GM12878 (cell line): ENCODE measurements at regions not wholly inside any gene's neighbourhood (a gene's known extent, or its start where the extent isn't known, plus 50 kb on each side); places are given as distances from the start of the nearest gene placed in this dataset.

Experiments
- ATAC-seq: fragments of 200-7000 bp; cut with Tn5 transposase; 3 replicates; pipeline ENCODE4 v1.9.1; 2020; ENCODE audit warnings: mild to moderate bottlenecking, moderate library complexity
- BruUV-seq: library from RNA; stranded (reverse); fragments of 400-500 nt; replicated peaks from 2 replicates; lab custom pipeline; 2021; lab: Mats Ljungman, UMichigan
- CTCF ChIA-PET: fragments of 300-600 bp; sonication (Branson Sonifier 250); formaldehyde crosslinking; extraction: SDS; loops from one replicate; lab custom pipeline; 2021; ENCODE audit warnings: inconsistent platforms; lab: Yijun Ruan, JAX
- POLR2A ChIA-PET: fragments of 350-600 bp; formaldehyde crosslinking; extraction: SDS; loops from one replicate; lab custom pipeline; 2021; ENCODE audit warnings: inconsistent platforms; lab: Charles Lee
- RAD21 ChIA-PET: fragments of 300-600 bp; sonication (Branson Sonifier 250); formaldehyde crosslinking; loops from one replicate; lab custom pipeline; 2023; ENCODE audit warnings: antibody characterized with exemption; ENCODE audit not compliant: unreplicated experiment; lab: Charles Lee
- SMC1A ChIA-PET: fragments of 300-600 bp; sonication (Branson Sonifier 250); formaldehyde crosslinking; loops from one replicate; lab custom pipeline; 2023; ENCODE audit not compliant: unreplicated experiment, uncharacterized antibody; lab: Charles Lee
- DNase-seq: peaks from one replicate; pipeline ENCODE4 v3.0.0-alpha.2; 2011; ENCODE audit warnings: low read depth, low spot score
- FAIRE-seq: peaks from 3 replicates; lab custom pipeline; 2011; peaks lifted over from hg19 to GRCh38; lab: Jason Lieb, UNC
- H2AFZ ChIP-seq: 2 replicates; pipeline ENCODE4 v1.6.0; 2011; ENCODE audit warnings: low read depth, low read length, control low read depth; ENCODE audit not compliant: control insufficient read depth
- H3K27ac ChIP-seq: 2 replicates; pipeline ENCODE4 v1.5.1; 2011; ENCODE audit warnings: control low read depth; ENCODE audit not compliant: control insufficient read depth, insufficient read depth
- H3K27me3 ChIP-seq, 2 experiments: replicated peaks in 1 of 2; 2 replicates each; pipeline versions ENCODE4 v1.6.0 to v1.6.1; 2011; ENCODE audit warnings: low read length in 1 of 2; ENCODE audit not compliant: control insufficient read depth in 2 of 2, insufficient read depth in 2 of 2
- H3K36me3 ChIP-seq, 2 experiments: 2 replicates each; pipeline ENCODE4 v1.5.1; 2011; ENCODE audit warnings: low read length in 1 of 2; ENCODE audit not compliant: control insufficient read depth in 2 of 2, insufficient read depth in 2 of 2
- H3K4me1 ChIP-seq: 2 replicates; pipeline ENCODE4 v1.6.1; 2011; ENCODE audit warnings: mild to moderate bottlenecking, low read length, moderate library complexity, mixed read lengths; ENCODE audit not compliant: control insufficient read depth, insufficient read depth
- H3K4me2 ChIP-seq: 2 replicates; pipeline ENCODE4 v1.6.0; 2011; ENCODE audit warnings: control low read depth; ENCODE audit not compliant: control insufficient read depth, insufficient read depth
- H3K4me3 ChIP-seq: fragments of 200-600 bp; sonication (generic); 2 replicates; pipeline ENCODE4 v1.5.1; 2016
- H3K79me2 ChIP-seq: 2 replicates; pipeline ENCODE4 v1.6.0; 2011; ENCODE audit warnings: low read length; ENCODE audit not compliant: control insufficient read depth, insufficient read depth
- H3K9ac ChIP-seq: 2 replicates; pipeline ENCODE4 v1.8.0; 2011; ENCODE audit warnings: low read length, control low read depth, mixed read lengths; ENCODE audit not compliant: control insufficient read depth, insufficient read depth
- H3K9me3 ChIP-seq: replicated peaks from 3 replicates; pipeline ENCODE4 v1.5.1; 2011; ENCODE audit warnings: mild to moderate bottlenecking, low read length; ENCODE audit not compliant: control insufficient read depth, insufficient read depth
- H4K20me1 ChIP-seq: 2 replicates; pipeline ENCODE4 v1.6.0; 2011; ENCODE audit not compliant: control insufficient read depth, insufficient read depth
- ATF2 ChIP-seq: IDR thresholded peaks from 2 replicates; pipeline ENCODE4 v1.6.1; 2012; ENCODE audit warnings: low read length, inconsistent platforms
- ETV6 ChIP-seq, 2 experiments: fragments of 450-650 bp in 1 of 2; IDR thresholded peaks in 1 of 2; conservative IDR thresholded peaks in 1 of 2; 2 replicates each; pipeline ENCODE4 v1.6.1; 2014; ENCODE audit warnings: antibody characterized with exemption in 1 of 2, borderline replicate concordance in 1 of 2, low read depth in 1 of 2, mild to moderate bottlenecking in 1 of 2, moderate library complexity in 1 of 2
- FOS ChIP-seq: IDR thresholded peaks from 3 replicates; pipeline ENCODE4 v1.6.1; 2011; ENCODE audit warnings: borderline replicate concordance; ENCODE audit not compliant: insufficient read length; ENCODE audit errors: extremely low read depth
- MXI1 ChIP-seq: fragments of 150-350 bp; IDR thresholded peaks from 2 replicates; pipeline ENCODE4 v1.6.1; 2011; ENCODE audit warnings: low read depth, mild to moderate bottlenecking, inconsistent platforms, low read length, improper control_type of control experiment
- NKRF ChIP-seq: fragments of 450-650 bp; conservative IDR thresholded peaks from 2 replicates; pipeline ENCODE4 v1.6.1; 2017; ENCODE audit warnings: mild to moderate bottlenecking, moderate library complexity
- NRF1 ChIP-seq: conservative IDR thresholded peaks from 2 replicates; pipeline ENCODE4 v1.6.1; 2011; ENCODE audit warnings: mild to moderate bottlenecking, low read depth, low read length, improper control_type of control experiment
- SMARCA5 ChIP-seq: fragments of 450-650 bp; IDR thresholded peaks from 2 replicates; pipeline ENCODE4 v1.6.1; 2017; ENCODE audit warnings: mild to moderate bottlenecking
- SREBF2 ChIP-seq: IDR thresholded peaks from 2 replicates; pipeline ENCODE4 v1.6.1; 2012; ENCODE audit warnings: mild to moderate bottlenecking, low read length
- TCF3 ChIP-seq: IDR thresholded peaks from 2 replicates; pipeline ENCODE4 v1.6.1; 2012; ENCODE audit warnings: low read depth, mild to moderate bottlenecking, low read length, borderline replicate concordance; ENCODE audit not compliant: insufficient read depth
- YBX1 ChIP-seq: fragments of 450-650 bp; IDR thresholded peaks from 2 replicates; pipeline ENCODE4 v1.6.1; 2016; ENCODE audit warnings: antibody characterized with exemption
- WGBS: methylation state at CpG from one replicate; pipeline ENCODE4 v1.1.6; 2016; ENCODE audit warnings: low lambda C conversion rate; ENCODE audit not compliant: insufficient replicate concordance, insufficient coverage; ENCODE audit errors: missing lambda C conversion rate; 5-methylcytosine and 5-hydroxymethylcytosine counted together
- in situ Hi-C: fragments of 300-500 bp; cut with MboI; formaldehyde crosslinking; loops from 9 replicates; pipeline ENCODE4 v1.14.3; 2018; ENCODE audit warnings: mixed read lengths
- intact Hi-C: fragments of 100-400 bp; cut with micrococcal nuclease; formaldehyde crosslinking; loops from one replicate; pipeline ENCODE4 v1.14.2; 2022; ENCODE audit not compliant: unreplicated experiment
- TF ChIP-seq, protein P1 (sequence below): fragments of 450-650 bp; IDR thresholded peaks from 2 replicates; pipeline ENCODE4 v1.6.1; 2016; ENCODE audit warnings: mild to moderate bottlenecking, moderate library complexity, borderline replicate concordance
- TF ChIP-seq, protein P2 (sequence below): IDR thresholded peaks from 2 replicates; pipeline ENCODE4 v1.6.1; 2012; ENCODE audit warnings: low read depth, low read length, improper control_type of control experiment

- Histone ChIP-seq H4K20me1 (no peaks in the 10 kb centered on the region), H3K4me1 (peaks cover 8% of the 10 kb centered on the region), H3K27ac (no peak overlapping the region), H3K4me3 (no peak overlapping the region), H3K4me2 (no peak overlapping the region), H3K9ac (no peak overlapping the region), H2AFZ (no peak overlapping the region), H3K27me3 (no peaks in the 10 kb centered on the region), H3K9me3 (peaks cover 5% of the 10 kb centered on the region; the same call in 2 of the 3 replicates), H3K79me2 (no peaks in the 10 kb centered on the region), H3K36me3 (no peaks in the 10 kb centered on the region)
- DNase-seq (no peak), FAIRE-seq (no peak), ATAC-seq (no peak)
- in situ Hi-C loops: no loop called here
- CTCF ChIA-PET: no interaction called here
- POLR2A ChIA-PET: no interaction called here
- BruUV-seq: no TSS peak
- WGBS: 46% methylated on average over 6 of the region's 6 CpGs
- RAD21 ChIA-PET: no interaction called here
- intact Hi-C loops: no loop called here
- SMC1A ChIA-PET: interaction anchor here (1.1 kb wide), 1 partner anchor 25 kb away, joined by 4 read pairs; no protein-coding TSS in a partner anchor
- TF ChIP-seq SMARCA5: no peak
- TF ChIP-seq, protein P1, sequence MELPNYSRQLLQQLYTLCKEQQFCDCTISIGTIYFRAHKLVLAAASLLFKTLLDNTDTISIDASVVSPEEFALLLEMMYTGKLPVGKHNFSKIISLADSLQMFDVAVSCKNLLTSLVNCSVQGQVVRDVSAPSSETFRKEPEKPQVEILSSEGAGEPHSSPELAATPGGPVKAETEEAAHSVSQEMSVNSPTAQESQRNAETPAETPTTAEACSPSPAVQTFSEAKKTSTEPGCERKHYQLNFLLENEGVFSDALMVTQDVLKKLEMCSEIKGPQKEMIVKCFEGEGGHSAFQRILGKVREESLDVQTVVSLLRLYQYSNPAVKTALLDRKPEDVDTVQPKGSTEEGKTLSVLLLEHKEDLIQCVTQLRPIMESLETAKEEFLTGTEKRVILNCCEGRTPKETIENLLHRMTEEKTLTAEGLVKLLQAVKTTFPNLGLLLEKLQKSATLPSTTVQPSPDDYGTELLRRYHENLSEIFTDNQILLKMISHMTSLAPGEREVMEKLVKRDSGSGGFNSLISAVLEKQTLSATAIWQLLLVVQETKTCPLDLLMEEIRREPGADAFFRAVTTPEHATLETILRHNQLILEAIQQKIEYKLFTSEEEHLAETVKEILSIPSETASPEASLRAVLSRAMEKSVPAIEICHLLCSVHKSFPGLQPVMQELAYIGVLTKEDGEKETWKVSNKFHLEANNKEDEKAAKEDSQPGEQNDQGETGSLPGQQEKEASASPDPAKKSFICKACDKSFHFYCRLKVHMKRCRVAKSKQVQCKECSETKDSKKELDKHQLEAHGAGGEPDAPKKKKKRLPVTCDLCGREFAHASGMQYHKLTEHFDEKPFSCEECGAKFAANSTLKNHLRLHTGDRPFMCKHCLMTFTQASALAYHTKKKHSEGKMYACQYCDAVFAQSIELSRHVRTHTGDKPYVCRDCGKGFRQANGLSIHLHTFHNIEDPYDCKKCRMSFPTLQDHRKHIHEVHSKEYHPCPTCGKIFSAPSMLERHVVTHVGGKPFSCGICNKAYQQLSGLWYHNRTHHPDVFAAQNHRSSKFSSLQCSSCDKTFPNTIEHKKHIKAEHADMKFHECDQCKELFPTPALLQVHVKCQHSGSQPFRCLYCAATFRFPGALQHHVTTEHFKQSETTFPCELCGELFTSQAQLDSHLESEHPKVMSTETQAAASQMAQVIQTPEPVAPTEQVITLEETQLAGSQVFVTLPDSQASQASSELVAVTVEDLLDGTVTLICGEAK: no peak
- TF ChIP-seq ETV6 (conservative IDR thresholded peaks at IDR 0.05 in 1 of 2, IDR thresholded peaks at IDR 0.05 in 1 of 2; ENCODE audit: borderline replicate concordance in 1 of 2, low read depth in 1 of 2): no peak
- TF ChIP-seq, protein P2, sequence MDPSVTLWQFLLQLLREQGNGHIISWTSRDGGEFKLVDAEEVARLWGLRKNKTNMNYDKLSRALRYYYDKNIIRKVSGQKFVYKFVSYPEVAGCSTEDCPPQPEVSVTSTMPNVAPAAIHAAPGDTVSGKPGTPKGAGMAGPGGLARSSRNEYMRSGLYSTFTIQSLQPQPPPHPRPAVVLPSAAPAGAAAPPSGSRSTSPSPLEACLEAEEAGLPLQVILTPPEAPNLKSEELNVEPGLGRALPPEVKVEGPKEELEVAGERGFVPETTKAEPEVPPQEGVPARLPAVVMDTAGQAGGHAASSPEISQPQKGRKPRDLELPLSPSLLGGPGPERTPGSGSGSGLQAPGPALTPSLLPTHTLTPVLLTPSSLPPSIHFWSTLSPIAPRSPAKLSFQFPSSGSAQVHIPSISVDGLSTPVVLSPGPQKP: no peak
- no peak for TF ChIP-seq MXI1
- TF ChIP-seq ATF2: no peak
- TF ChIP-seq SREBF2: no peak
- no peak for TF ChIP-seq YBX1
- TF ChIP-seq NKRF: no peak
- TF ChIP-seq NRF1: no peak
- no peak for TF ChIP-seq FOS
- no peak for TF ChIP-seq TCF3
Measured at GRCh38 chr6:166825553-166826145, 130.7 kb downstream of the RNASET2 start.
